DLD1 (cell line): ENCODE measurements at regions not wholly inside any gene's neighbourhood (a gene's known extent, or its start where the extent isn't known, plus 50 kb on each side); places are given as distances from the start of the nearest gene placed in this dataset.
"Not testable (repeated sequence)": the region's sequence is repeated elsewhere in the genome, so short reads cannot be mapped to it uniquely, and the experiment has no call there.

Experiments used
- in situ Hi-C: cut with HindIII; loops from 2 replicates; pipeline ENCODE4 v1.10.0; 2017; ENCODE audit warnings: low sequenced_read_pairs

GRCh38 chr2:67312871-67313270, 84.3 kb upstream of the ETAA1 start:
- in situ Hi-C loops, result loop anchor here (25.0 kb wide), 1 partner anchor 876 kb away; the partner anchor contains the start of gene MEIS1

GRCh38 chr2:67313536-67313935, 83.6 kb upstream of the ETAA1 start:
- in situ Hi-C loops, result loop anchor here (25.0 kb wide), 1 partner anchor 876 kb away; the partner anchor contains the start of gene MEIS1

GRCh38 chr2:67318031-67318430, 79.1 kb upstream of the ETAA1 start:
- in situ Hi-C loops, result loop anchor here (25.0 kb wide), 1 partner anchor 881 kb away; the partner anchor contains the start of gene MEIS1

GRCh38 chr2:67318563-67318962, 78.6 kb upstream of the ETAA1 start:
- in situ Hi-C loops, result loop anchor here (25.0 kb wide), 1 partner anchor 881 kb away; the partner anchor contains the start of gene MEIS1

DNA sequence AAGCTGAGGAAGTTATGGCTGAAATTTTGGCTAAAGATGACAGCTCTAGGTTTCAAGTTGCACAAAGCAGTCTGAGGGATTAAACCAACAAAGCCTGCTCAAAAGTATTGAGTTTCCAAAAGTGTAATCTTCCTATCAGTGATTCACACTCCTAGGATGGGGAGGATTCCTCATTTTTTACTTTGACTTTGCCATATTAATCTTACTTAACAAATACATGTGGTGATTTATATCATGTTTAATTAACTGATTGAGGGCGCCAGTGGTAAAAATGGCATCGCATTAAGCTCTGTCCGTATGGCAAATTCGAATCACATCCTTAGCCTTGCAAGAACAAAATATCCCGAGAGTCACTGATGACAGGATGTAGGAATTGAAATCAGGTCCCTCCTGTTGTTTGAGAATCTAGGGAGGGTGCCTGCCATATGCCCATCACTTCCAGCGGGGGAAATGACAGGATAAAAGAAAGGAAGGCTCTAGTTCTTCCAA, 78.1 kb upstream of the ETAA1 start:
- in situ Hi-C loops, result loop anchor here (25.0 kb wide), 1 partner anchor 882 kb away; the partner anchor contains the start of gene MEIS1

GRCh38 chr2:67320861-67321587, 76.1 kb upstream of the ETAA1 start:
- in situ Hi-C loops, result loop anchor here (5.0 to 25.0 kb wide), 2 partner anchors 34 to 884 kb away; partner anchors contain the start of gene MEIS1

- in situ Hi-C loops, result loop anchor here (5.0 to 25.0 kb wide), 2 partner anchors 34 to 884 kb away; partner anchors contain the start of gene MEIS1
These were observed 75.6 kb upstream of the ETAA1 start for GRCh38 chr2:67321588-67321903.

- in situ Hi-C loops, result loop anchor here (5.0 to 25.0 kb wide), 2 partner anchors 35 to 885 kb away; partner anchors contain the start of gene MEIS1
These were observed 74.7 kb upstream of the ETAA1 start for GRCh38 chr2:67322353-67323001.

DNA sequence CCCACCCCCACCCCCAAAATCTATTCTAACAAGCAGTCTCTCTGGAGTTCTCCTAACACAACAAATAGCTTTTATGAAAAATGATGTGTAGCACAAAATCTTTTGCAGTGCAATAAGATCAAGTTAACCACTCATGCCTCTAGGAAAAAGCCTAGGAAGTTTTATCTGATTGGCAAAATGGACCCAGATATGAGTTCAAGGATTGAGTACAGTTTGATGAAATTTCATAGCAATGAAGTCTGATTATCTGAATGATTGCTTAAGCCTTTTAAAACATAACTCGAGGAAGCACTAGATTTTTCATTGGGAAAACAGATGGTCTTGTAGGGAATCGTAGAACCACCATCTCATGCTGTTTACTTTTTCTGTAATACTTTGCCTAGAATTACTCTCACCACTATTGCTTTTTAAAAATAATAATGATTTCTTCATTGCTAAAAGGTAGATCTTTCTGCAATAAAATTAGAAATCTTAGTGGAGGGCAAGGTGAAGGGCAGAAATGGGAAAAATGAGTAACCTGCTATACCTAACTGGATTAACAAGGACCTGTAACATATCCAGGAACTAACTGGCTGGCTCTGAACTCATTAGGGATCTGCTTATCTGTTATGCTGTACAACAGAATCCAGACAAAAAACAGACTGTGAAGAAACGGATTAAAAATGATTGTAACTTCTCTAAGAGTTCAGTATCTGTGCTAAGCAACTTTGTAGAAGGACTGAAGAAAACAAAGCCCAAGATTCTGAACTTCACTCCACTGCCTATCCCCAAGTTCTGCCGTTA, 73.7 kb upstream of the ETAA1 start:
- in situ Hi-C loops, result loop anchor here (5.0 to 25.0 kb wide), 2 partner anchors 36 to 886 kb away; partner anchors contain the start of gene MEIS1

DNA sequence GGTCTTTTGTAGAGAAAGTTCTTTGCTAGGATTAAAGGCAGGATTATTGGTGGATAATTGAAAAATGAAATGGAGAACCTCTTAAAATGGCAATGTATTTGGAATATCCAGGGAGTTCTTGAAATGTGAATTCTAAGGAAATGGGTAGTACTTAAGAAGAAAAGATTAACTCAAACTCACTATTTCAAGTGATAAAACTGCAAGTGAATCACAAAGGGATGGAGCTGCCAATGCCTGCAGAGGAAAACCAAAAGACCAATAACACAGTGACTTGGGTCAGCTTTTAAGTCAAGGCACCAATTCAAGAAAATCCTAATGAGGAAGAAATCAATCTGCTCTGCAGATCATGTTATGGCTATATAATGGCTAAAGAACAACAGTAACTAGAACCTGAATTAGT, 67.6 kb upstream of the ETAA1 start:
- in situ Hi-C loops, result no loop called here

DNA sequence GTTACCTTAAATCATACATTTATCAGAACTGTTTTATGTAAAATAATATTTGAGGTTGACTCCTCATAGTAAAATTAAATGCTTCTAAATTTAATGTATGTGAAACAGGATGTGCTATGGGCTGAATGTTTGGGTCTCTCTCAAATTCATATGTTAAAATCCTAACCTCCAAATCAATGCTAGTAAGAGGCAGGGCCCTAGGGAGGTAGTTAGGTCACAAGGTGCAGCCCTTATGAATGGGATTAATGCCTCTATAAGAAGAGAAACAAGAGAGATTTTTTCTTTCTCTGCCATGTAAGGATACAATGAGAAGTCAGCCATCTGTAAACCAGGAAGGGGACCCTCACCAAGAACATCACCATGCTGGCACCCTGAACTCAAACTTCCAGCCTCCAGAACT, 67.2 kb upstream of the ETAA1 start:
- in situ Hi-C loops, result no loop called here

- in situ Hi-C loops, result not testable (repeated sequence)
These were observed 65.6 kb upstream of the ETAA1 start for GRCh38 chr2:67331419-67332086.

DNA sequence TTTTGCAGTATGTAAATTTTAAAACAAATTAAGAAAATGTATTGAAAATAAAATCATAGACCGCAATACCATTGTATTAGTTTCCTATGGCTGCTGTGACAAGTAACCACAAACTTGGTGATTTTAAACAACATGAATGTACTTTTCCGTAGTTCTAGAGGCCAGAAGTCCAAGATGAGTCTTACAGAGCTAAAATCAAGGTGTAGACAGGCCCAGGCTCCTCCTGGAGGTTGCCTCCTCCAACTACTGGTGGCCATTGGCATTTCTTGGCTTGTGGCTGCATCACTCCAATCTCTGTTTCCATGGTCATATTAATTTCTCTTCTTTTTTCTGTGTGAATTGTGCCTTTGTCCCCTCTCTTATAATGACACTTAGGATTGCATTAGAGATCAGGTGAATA, 59.2 kb upstream of the ETAA1 start:
- in situ Hi-C loops, result no loop called here

DNA sequence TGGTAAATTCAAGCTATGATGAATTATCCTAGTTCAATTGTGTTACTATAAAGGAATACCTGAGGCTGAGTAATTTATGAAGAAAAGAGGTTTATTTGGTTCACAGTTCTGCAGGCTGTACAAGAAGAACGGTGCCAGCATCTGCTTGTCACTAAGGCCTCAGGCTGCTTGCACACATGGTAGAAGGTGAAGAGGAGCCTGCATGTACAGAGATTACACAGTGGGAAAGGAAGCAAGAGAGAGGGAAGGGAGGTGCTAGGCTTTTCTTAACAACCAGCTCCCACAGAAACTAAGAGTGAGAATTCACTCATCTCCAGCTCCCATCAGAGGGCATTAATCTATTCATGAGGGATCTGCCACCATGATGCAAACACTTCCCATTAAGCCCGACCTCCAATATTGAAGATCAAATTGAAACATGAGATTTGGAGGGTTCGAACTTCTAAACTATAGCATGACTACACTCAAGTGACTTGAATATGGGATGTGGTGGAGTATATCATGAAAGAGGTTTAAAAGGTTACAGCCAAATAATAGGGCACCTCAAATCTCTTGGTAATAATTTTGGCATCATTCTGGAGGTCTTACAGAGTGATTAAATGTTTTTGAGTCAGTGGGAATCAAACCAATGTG, 58.4 kb upstream of the ETAA1 start:
- in situ Hi-C loops, result no loop called here

DNA sequence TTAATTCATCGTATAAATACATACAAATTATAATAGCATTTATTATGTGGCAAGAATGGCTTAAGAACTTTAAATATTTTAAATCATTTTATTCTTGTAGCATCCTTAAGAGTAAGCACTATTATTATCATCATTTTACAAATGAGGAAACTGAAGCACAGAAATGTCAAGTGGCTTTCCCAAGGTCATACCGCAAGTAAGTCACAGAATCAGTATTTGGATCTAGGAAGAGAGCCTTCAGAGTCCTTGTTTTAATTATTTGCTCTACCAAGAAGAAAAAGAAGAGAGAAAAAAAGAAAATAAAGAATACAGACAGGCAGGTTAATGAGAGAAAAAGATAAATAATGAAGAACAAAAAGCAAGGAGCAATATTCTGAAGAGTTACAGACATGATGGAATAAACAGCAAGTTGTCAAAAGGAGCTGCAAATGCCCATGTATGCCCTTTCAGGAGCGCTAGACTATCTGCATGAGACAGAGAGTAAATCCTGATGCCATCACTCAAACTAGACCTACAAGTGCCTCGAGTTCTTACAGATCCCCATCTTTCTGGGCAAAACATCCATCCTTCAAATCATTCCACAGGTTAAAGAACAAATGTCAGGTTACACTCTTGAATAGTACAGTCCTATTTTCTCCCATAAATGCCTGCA, 57.8 kb upstream of the ETAA1 start:
- in situ Hi-C loops, result no loop called here

- in situ Hi-C loops, result no loop called here
These were observed 56.8 kb upstream of the ETAA1 start for GRCh38 chr2:67340133-67341011.

- in situ Hi-C loops, result no loop called here
These were observed 56.2 kb upstream of the ETAA1 start for GRCh38 chr2:67341012-67341318.

GRCh38 chr2:67341336-67341735, 55.8 kb upstream of the ETAA1 start:
- in situ Hi-C loops, result no loop called here

- in situ Hi-C loops, result no loop called here
These were observed 54.7 kb upstream of the ETAA1 start for GRCh38 chr2:67342394-67342793.
